ENCODE measurements at regions not wholly inside any gene's neighbourhood (a gene's known extent, or its start where the extent isn't known, plus 50 kb on each side); places are given as distances from the start of the nearest gene placed in this dataset.

DNA sequence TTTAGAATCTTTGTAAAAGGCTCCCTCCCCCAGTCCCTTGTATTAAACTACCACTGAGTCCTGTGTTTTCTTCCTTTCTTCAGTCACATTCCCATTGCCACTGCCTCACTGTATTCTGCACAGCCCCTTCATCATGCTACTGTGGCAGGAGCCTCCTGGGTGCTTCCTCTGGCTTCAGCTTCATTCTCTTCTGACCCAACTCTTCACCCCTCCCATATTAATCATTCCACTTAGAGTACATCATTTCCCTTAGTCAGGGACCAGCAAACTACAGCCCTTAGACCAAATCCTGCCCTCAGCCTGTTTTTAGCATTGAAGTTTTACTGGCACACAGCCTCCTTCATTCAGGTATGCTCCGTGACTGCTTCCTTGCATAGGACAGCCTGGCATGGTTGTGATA, 127.7 kb upstream of the MTNR1B start:
- TF ChIP-seq, protein P1, sequence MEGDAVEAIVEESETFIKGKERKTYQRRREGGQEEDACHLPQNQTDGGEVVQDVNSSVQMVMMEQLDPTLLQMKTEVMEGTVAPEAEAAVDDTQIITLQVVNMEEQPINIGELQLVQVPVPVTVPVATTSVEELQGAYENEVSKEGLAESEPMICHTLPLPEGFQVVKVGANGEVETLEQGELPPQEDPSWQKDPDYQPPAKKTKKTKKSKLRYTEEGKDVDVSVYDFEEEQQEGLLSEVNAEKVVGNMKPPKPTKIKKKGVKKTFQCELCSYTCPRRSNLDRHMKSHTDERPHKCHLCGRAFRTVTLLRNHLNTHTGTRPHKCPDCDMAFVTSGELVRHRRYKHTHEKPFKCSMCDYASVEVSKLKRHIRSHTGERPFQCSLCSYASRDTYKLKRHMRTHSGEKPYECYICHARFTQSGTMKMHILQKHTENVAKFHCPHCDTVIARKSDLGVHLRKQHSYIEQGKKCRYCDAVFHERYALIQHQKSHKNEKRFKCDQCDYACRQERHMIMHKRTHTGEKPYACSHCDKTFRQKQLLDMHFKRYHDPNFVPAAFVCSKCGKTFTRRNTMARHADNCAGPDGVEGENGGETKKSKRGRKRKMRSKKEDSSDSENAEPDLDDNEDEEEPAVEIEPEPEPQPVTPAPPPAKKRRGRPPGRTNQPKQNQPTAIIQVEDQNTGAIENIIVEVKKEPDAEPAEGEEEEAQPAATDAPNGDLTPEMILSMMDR (IDR thresholded peaks at IDR 0.05): no peak
- TF ChIP-seq POLR2A (IDR thresholded peaks at IDR 0.05): no peak
